Osteoblast (primary cell): ENCODE measurements at regions not wholly inside any gene's neighbourhood (a gene's known extent, or its start where the extent isn't known, plus 50 kb on each side); places are given as distances from the start of the nearest gene placed in this dataset.

Experiments
- DNase-seq: peaks from one replicate; pipeline ENCODE4 v3.0.0; 2011; ENCODE audit warnings: low spot score, mixed read lengths; ENCODE audit not compliant: insufficient read length; ENCODE audit errors: missing footprints
- H2AFZ ChIP-seq: 2 replicates; pipeline ENCODE4 v1.6.0; 2011; ENCODE audit warnings: mild to moderate bottlenecking, low read length
- H3K27ac ChIP-seq: 2 replicates; pipeline ENCODE4 v1.5.1; 2011; ENCODE audit warnings: mild to moderate bottlenecking, low read depth, low read length, moderate library complexity
- H3K27me3 ChIP-seq: 2 replicates; pipeline ENCODE4 v1.6.0; 2012; ENCODE audit warnings: mild to moderate bottlenecking, control low read depth, inconsistent platforms, low read length, moderate library complexity; ENCODE audit not compliant: insufficient read depth
- H3K36me3 ChIP-seq: 2 replicates; pipeline ENCODE4 v1.5.1; 2011; ENCODE audit warnings: mild to moderate bottlenecking, low read length, control low read depth, moderate library complexity; ENCODE audit not compliant: insufficient read depth
- H3K4me1 ChIP-seq: 2 replicates; pipeline ENCODE4 v1.5.1; 2011; ENCODE audit warnings: mild to moderate bottlenecking, low read length, control low read depth, moderate library complexity; ENCODE audit not compliant: insufficient read depth
- H3K4me2 ChIP-seq: 2 replicates; pipeline ENCODE4 v1.6.0; 2011; ENCODE audit warnings: mild to moderate bottlenecking, low read length; ENCODE audit not compliant: insufficient read depth
- H3K4me3 ChIP-seq: fragments of 200-600 bp; sonication (generic); 3 replicates; pipeline ENCODE4 v1.5.1; 2012; ENCODE audit warnings: mild to moderate bottlenecking, low read length, inconsistent platforms; ENCODE audit not compliant: insufficient read depth
- H3K79me2 ChIP-seq: 2 replicates; pipeline ENCODE4 v1.6.0; 2012; ENCODE audit warnings: mild to moderate bottlenecking, low read length, control low read depth, inconsistent platforms; ENCODE audit not compliant: insufficient read depth
- H3K9me3 ChIP-seq: 2 replicates; pipeline ENCODE4 v1.5.1; 2011; ENCODE audit warnings: low read depth, low read length, control low read depth
- H4K20me1 ChIP-seq: 2 replicates; pipeline ENCODE4 v1.6.0; 2012; ENCODE audit warnings: mild to moderate bottlenecking, low read length, control low read depth; ENCODE audit not compliant: insufficient read depth
- TF ChIP-seq, protein P1 (sequence below): IDR thresholded peaks from 2 replicates; pipeline ENCODE4 v1.5.1; 2011; ENCODE audit warnings: mild to moderate bottlenecking, low read depth, low read length, moderate library complexity; ENCODE audit errors: extremely low read depth

DNA sequence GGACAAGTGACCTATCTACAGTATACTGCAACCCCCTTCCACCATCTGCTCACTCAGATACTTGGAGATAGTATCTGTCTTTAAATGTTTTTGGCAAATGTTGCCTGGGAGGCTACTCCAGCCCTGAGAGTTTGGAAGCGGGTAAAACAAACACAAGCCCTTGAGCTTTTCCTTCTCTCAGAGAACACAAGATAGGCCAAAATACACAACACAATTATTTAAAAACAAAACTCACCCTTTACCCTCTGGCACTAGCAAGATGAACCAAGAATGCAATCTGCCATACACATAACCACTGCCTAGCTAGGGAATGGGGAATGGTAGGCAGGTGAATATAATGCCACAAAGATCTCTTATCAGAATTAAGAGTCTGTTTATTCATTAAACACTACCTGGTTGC is 324.7 kb upstream of the FAM47C start:
- H3K27ac ChIP-seq = no peak overlapping the region
- H3K9me3 ChIP-seq = no peaks in the 10 kb centered on the region
- H2AFZ ChIP-seq = no peak overlapping the region

DNA sequence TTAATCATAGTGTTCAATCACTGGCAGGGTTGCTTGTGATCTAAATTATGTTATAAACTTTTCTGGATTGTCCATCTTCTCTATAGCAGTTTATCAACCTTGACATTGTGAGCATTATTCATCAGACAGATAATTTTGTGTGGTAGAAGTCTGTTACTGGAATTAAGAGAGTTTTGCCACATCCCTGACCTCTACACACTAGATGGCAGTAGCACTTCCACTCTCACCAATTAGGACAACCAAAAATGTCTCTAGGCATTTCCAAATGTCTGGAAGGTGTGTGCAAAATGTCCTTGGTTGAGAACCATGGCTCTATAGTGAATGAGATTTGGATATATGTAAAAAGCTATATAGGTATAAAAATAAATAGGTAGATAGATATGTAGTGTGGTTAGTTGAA is 324.1 kb upstream of the FAM47C start:
- Histone ChIP-seq H3K4me1 (no peaks in the 10 kb centered on the region), H3K4me3 (no peak overlapping the region), H3K79me2 (no peaks in the 10 kb centered on the region), H3K27me3 (no peaks in the 10 kb centered on the region), H3K36me3 (no peaks in the 10 kb centered on the region), H3K27ac (no peak overlapping the region), H4K20me1 (no peaks in the 10 kb centered on the region), H3K4me2 (no peak overlapping the region), H3K9me3 (no peaks in the 10 kb centered on the region), H2AFZ (no peak overlapping the region)
- TF ChIP-seq, protein P1, sequence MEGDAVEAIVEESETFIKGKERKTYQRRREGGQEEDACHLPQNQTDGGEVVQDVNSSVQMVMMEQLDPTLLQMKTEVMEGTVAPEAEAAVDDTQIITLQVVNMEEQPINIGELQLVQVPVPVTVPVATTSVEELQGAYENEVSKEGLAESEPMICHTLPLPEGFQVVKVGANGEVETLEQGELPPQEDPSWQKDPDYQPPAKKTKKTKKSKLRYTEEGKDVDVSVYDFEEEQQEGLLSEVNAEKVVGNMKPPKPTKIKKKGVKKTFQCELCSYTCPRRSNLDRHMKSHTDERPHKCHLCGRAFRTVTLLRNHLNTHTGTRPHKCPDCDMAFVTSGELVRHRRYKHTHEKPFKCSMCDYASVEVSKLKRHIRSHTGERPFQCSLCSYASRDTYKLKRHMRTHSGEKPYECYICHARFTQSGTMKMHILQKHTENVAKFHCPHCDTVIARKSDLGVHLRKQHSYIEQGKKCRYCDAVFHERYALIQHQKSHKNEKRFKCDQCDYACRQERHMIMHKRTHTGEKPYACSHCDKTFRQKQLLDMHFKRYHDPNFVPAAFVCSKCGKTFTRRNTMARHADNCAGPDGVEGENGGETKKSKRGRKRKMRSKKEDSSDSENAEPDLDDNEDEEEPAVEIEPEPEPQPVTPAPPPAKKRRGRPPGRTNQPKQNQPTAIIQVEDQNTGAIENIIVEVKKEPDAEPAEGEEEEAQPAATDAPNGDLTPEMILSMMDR = no peak
- peak; percentile 10 for DNase-seq

More for the DNA sequence above, 324.7 kb upstream of the FAM47C start:
- no peaks in the 10 kb centered on the region for H3K4me1 ChIP-seq
- H3K36me3 ChIP-seq = no peaks in the 10 kb centered on the region
- no peaks in the 10 kb centered on the region for H3K27me3 ChIP-seq
- TF ChIP-seq, protein P1 = no peak
- no peak for DNase-seq
- no peaks in the 10 kb centered on the region for H4K20me1 ChIP-seq
- no peaks in the 10 kb centered on the region for H3K79me2 ChIP-seq
- H3K4me3 ChIP-seq = no peak overlapping the region
- H3K4me2 ChIP-seq = no peak overlapping the region

DNA sequence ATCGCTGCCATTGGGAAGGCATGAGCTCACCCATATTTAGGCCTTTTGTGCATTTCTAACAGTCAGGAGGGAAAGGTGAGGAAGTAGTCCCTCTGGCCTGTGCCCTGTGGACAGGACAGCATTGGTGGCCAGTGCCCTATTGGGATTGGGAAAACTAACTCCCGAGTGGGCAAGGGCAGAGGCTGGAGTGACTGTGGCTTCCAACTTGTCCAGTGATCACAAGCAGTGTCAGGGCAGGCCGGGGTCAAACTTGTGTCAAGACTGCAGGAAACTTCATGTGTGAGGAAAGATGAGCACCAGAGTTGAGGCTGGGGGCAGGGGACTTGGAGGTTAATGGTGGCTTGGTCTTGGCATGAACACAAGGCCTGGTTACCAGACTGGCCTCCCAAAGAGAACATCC is 286.2 kb upstream of the FAM47C start:
- no peak overlapping the region for H2AFZ ChIP-seq
- H3K79me2 ChIP-seq = no peaks in the 10 kb centered on the region
- no peaks in the 10 kb centered on the region for H3K27me3 ChIP-seq
- no peak overlapping the region for H3K27ac ChIP-seq
- H3K4me1 ChIP-seq = no peaks in the 10 kb centered on the region
- DNase-seq = no peak
- TF ChIP-seq, protein P1 = no peak
- no peaks in the 10 kb centered on the region for H3K9me3 ChIP-seq
- H3K4me3 ChIP-seq = no peak overlapping the region
- H4K20me1 ChIP-seq = no peaks in the 10 kb centered on the region
- H3K4me2 ChIP-seq = no peak overlapping the region
- H3K36me3 ChIP-seq = no peaks in the 10 kb centered on the region

DNA sequence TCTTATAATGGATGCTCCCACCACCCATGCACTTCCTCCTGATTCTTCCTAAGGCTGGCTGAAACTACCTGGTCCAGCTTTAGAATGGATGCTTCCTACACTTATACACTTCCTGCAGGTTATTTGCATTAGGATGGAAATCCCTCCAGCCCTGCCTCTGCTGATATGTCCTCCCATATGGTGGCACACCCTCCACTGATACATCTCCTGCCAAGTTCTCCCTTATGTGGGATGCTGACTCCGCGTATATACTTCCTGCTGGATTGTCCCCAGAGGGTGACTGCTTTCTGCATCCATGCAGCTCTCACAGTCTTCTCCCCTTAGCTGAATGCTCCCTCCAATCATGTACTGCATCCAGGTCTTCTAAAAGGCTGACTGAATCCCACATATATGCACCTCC is 254.6 kb upstream of the FAM47C start:
- TF ChIP-seq, protein P1 = no peak
- Histone ChIP-seq H3K4me2 (no peak overlapping the region), H3K9me3 (no peaks in the 10 kb centered on the region), H4K20me1 (no peaks in the 10 kb centered on the region), H3K79me2 (no peaks in the 10 kb centered on the region), H3K36me3 (no peaks in the 10 kb centered on the region), H3K4me3 (no peak overlapping the region), H3K4me1 (no peaks in the 10 kb centered on the region), H2AFZ (no peak overlapping the region), H3K27ac (no peak overlapping the region), H3K27me3 (no peaks in the 10 kb centered on the region)
- no peak for DNase-seq
